HL-60 (cell line): ENCODE measurements at regions not wholly inside any gene's neighbourhood (a gene's known extent, or its start where the extent isn't known, plus 50 kb on each side); places are given as distances from the start of the nearest gene placed in this dataset.

ENCODE experiments used
- DNase-seq, 2 experiments: peaks; one replicate each; pipeline ENCODE4 v3.0.0-alpha.2; 2010 to 2020; ENCODE audit warnings: low read depth in 1 of 2, low spot score in 1 of 2
- H3K27ac ChIP-seq: fragments of 250-450 bp; sonication (Bioruptor Pico); replicated peaks from 2 replicates; pipeline ENCODE4 v1.5.1; 2020; ENCODE audit warnings: mild to moderate bottlenecking, moderate library complexity
- H3K27me3 ChIP-seq: fragments of 250-450 bp; sonication (Bioruptor Pico); 2 replicates; pipeline ENCODE4 v1.5.1; 2021; ENCODE audit warnings: mild to moderate bottlenecking, moderate library complexity; ENCODE audit not compliant: insufficient read depth, poor library complexity, severe bottlenecking
- H3K4me3 ChIP-seq: replicated peaks from 2 replicates; pipeline ENCODE4 v1.5.1; 2011; ENCODE audit warnings: mild to moderate bottlenecking, control low read depth, low read length; ENCODE audit not compliant: insufficient read depth
- CTCF ChIP-seq: IDR thresholded peaks from one replicate; pipeline ENCODE4 v1.5.1; 2011; ENCODE audit warnings: low read length, control low read depth, inconsistent platforms; ENCODE audit not compliant: insufficient read depth
- GABPA ChIP-seq: IDR thresholded peaks from 2 replicates; pipeline ENCODE4 v1.6.1; 2012; ENCODE audit warnings: low read depth
- POLR2AphosphoS5 ChIP-seq: IDR thresholded peaks from 2 replicates; pipeline ENCODE4 v1.6.1; 2012; ENCODE audit warnings: low read depth
- REST ChIP-seq: IDR thresholded peaks from 2 replicates; pipeline ENCODE4 v1.6.1; 2012; ENCODE audit warnings: low read depth; ENCODE audit not compliant: insufficient replicate concordance
- SPI1 ChIP-seq: IDR thresholded peaks from 2 replicates; pipeline ENCODE4 v1.6.1; 2012; ENCODE audit warnings: low read depth, mild to moderate bottlenecking, borderline replicate concordance

- Histone ChIP-seq H3K27me3 (no peaks in the 10 kb centered on the region), H3K27ac (no peak overlapping the region), H3K4me3 (no peak overlapping the region)
- DNase-seq: no peak
- TF ChIP-seq SPI1 (no peak), CTCF (no peak), GABPA (no peak), POLR2AphosphoS5 (no peak), REST (no peak)
Observed at GRCh38 chr2:76461431-76461830, 750.7 kb upstream of the GCFC2 start.

- no peak for TF ChIP-seq SPI1
- no peak for TF ChIP-seq POLR2AphosphoS5
- TF ChIP-seq GABPA: no peak
- TF ChIP-seq CTCF: no peak
- no peak for TF ChIP-seq REST
- H3K27me3 ChIP-seq: no peaks in the 10 kb centered on the region
- H3K4me3 ChIP-seq: no peak overlapping the region
- no peak for DNase-seq
- H3K27ac ChIP-seq: no peak overlapping the region
Observed at GRCh38 chr2:76455910-76456309, 745.2 kb upstream of the GCFC2 start.

- TF ChIP-seq GABPA: no peak
- no peak for TF ChIP-seq POLR2AphosphoS5
- H3K27ac ChIP-seq: peak overlapping the region; percentile 63
- H3K4me3 ChIP-seq: no peak overlapping the region
- H3K27me3 ChIP-seq: no peaks in the 10 kb centered on the region
- DNase-seq: no peak
Observed at GRCh38 chr2:76450024-76450475, 739.3 kb upstream of the GCFC2 start.

- DNase-seq: peak; percentile 15 to 62
- no peak overlapping the region for H3K4me3 ChIP-seq
- H3K27ac ChIP-seq: peak overlapping the region; percentile 24
- TF ChIP-seq REST (no peak), SPI1 (no peak), CTCF (no peak), POLR2AphosphoS5 (no peak), GABPA (no peak)
- H3K27me3 ChIP-seq: no peaks in the 10 kb centered on the region
Observed at GRCh38 chr2:76448956-76449355, 738.2 kb upstream of the GCFC2 start.
